ENCODE measurements at regions not wholly inside any gene's neighbourhood (a gene's known extent, or its start where the extent isn't known, plus 50 kb on each side); places are given as distances from the start of the nearest gene placed in this dataset.

- TF ChIP-seq CTCF (IDR thresholded peaks at IDR 0.05; ENCODE audit: extremely low read depth in 1 of 2, insufficient read depth in 1 of 2, low read depth in 1 of 2, low read length in 2 of 2) (no peak), MAX (IDR thresholded peaks at IDR 0.05; ENCODE audit: insufficient read depth, insufficient read length) (no peak), EZH2 (IDR thresholded peaks at IDR 0.05; ENCODE audit: borderline replicate concordance, low read depth, low read length, severe bottlenecking) (no peak), POLR2A (IDR thresholded peaks at IDR 0.05; ENCODE audit: low read depth, low read length) (no peak)
These were observed 157.0 kb upstream of the FRMD4B start for GRCh38 chr3:69542805-69543429.

Data from endothelial cell of umbilical vein (primary cell).